ENCODE measurements at regions not wholly inside any gene's neighbourhood (a gene's known extent, or its start where the extent isn't known, plus 50 kb on each side); places are given as distances from the start of the nearest gene placed in this dataset.

GRCh38 chr1:80722611-80723010 lies 1078.1 kb upstream of the ADGRL2 start:
- H3K4me3 ChIP-seq (replicated peaks; ENCODE audit: insufficient read depth, low read length): no peak overlapping the region
- TF ChIP-seq POLR2AphosphoS5 (IDR thresholded peaks at IDR 0.05; ENCODE audit: low read depth) (no peak), REST (IDR thresholded peaks at IDR 0.05; ENCODE audit: insufficient replicate concordance, low read depth) (no peak), CTCF (IDR thresholded peaks at IDR 0.05; ENCODE audit: insufficient read depth, low read length) (no peak), SPI1 (IDR thresholded peaks at IDR 0.05; ENCODE audit: borderline replicate concordance, low read depth) (no peak), GABPA (IDR thresholded peaks at IDR 0.05; ENCODE audit: low read depth) (no peak)

GRCh38 chr1:80706526-80706925 lies 1094.2 kb upstream of the ADGRL2 start:
- Histone ChIP-seq H3K27me3 (ENCODE audit: insufficient read depth, poor library complexity, severe bottlenecking) (no peaks in the 10 kb centered on the region), H3K27ac (replicated peaks) (no peak overlapping the region), H3K4me3 (replicated peaks; ENCODE audit: insufficient read depth, low read length) (no peak overlapping the region)
- no peak for DNase-seq (ENCODE audit: low read depth in 1 of 2, low spot score in 1 of 2)
- TF ChIP-seq SPI1 (IDR thresholded peaks at IDR 0.05; ENCODE audit: borderline replicate concordance, low read depth) (no peak), REST (IDR thresholded peaks at IDR 0.05; ENCODE audit: insufficient replicate concordance, low read depth) (no peak), GABPA (IDR thresholded peaks at IDR 0.05; ENCODE audit: low read depth) (no peak), CTCF (IDR thresholded peaks at IDR 0.05; ENCODE audit: insufficient read depth, low read length) (no peak), POLR2AphosphoS5 (IDR thresholded peaks at IDR 0.05; ENCODE audit: low read depth) (no peak)

More at GRCh38 chr1:80722611-80723010, 1078.1 kb upstream of the ADGRL2 start:
- no peak for DNase-seq (ENCODE audit: low read depth in 1 of 2, low spot score in 1 of 2)
- H3K27me3 ChIP-seq (ENCODE audit: insufficient read depth, poor library complexity, severe bottlenecking): no peaks in the 10 kb centered on the region
- H3K27ac ChIP-seq (replicated peaks): no peak overlapping the region

GRCh38 chr1:80678438-80678837 lies 1122.3 kb upstream of the ADGRL2 start:
- Histone ChIP-seq H3K27ac (replicated peaks) (no peak overlapping the region), H3K4me3 (replicated peaks; ENCODE audit: insufficient read depth, low read length) (no peak overlapping the region), H3K27me3 (ENCODE audit: insufficient read depth, poor library complexity, severe bottlenecking) (no peaks in the 10 kb centered on the region)
- no peak for DNase-seq (ENCODE audit: low read depth in 1 of 2, low spot score in 1 of 2)
- TF ChIP-seq SPI1 (IDR thresholded peaks at IDR 0.05; ENCODE audit: borderline replicate concordance, low read depth): no peak
- no peak for TF ChIP-seq REST (IDR thresholded peaks at IDR 0.05; ENCODE audit: insufficient replicate concordance, low read depth)
- no peak for TF ChIP-seq GABPA (IDR thresholded peaks at IDR 0.05; ENCODE audit: low read depth)
- TF ChIP-seq CTCF (IDR thresholded peaks at IDR 0.05; ENCODE audit: insufficient read depth, low read length): no peak
- no peak for TF ChIP-seq POLR2AphosphoS5 (IDR thresholded peaks at IDR 0.05; ENCODE audit: low read depth)
